MV-4-11 (cell line): ENCODE measurements at regions not wholly inside any gene's neighbourhood (a gene's known extent, or its start where the extent isn't known, plus 50 kb on each side); places are given as distances from the start of the nearest gene placed in this dataset.
A peak's percentile ranks its signal among the peaks of the same experiment; 100 is the strongest.

Source experiments
- DNase-seq: peaks from one replicate; lab custom pipeline; 2025; lab: John Stamatoyannopoulos, UW

GRCh38 chr14:30786701-30787100 is 87.7 kb upstream of the COCH start:
- DNase-seq, result no peak

DNA sequence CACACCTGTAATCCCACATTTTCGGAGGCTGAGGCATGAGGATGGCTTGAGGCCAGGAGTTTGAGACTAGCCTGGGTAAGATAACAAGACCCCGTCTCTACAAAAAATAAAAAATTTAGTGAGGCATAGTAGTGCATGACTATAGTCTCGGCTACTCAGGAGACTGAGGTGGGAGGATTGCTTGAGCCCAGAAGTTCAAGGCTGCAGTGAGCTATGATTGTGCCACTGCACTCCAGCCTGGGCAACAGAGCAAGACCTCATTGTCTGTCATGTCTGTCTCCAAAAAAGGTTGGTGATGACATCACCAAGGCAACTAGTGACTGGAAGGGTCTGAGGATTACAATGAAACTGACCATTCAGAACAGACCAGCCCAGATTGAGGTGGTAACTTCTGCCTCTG is 83.5 kb upstream of the COCH start:
- DNase-seq, result no peak

DNA sequence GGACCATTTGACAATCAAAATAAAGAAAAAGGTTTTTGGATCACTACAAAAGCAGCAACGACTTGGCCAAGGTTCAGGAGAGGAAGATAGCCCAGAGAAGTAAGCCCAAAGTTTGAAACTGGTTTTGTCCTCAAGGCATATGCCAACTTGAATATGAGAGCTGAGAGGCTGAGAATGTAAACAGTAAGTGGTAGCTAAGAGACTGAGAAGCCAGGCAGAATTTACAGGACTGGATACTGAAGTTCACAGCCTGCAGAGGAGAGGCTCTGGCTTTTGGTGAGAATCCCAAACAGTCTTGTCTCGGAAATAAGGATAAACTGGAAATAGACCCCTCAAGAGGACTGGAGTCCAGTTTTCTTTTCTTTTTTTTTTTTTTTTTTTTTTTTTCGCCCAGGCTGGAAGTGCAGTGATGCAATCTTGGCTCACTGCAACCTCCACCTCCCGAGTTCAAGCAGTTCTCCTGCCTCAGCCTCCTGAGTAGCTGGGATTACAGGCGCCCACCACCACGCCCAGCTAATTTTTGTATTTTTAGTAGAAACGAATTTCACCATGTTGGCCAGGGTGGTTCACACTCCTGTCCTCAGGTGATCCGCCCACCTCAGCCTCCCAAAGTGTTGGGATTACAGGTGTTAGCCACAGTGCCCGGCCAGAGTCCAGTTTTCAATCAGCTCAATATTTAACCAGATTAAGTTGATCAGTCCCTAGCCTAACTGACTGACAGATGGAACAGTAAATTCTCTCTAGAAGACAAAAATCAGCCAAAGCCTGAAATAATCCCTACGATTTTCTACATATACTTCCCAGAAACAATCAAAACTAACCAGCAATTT is 82.6 kb upstream of the COCH start:
- no peak for DNase-seq

DNA sequence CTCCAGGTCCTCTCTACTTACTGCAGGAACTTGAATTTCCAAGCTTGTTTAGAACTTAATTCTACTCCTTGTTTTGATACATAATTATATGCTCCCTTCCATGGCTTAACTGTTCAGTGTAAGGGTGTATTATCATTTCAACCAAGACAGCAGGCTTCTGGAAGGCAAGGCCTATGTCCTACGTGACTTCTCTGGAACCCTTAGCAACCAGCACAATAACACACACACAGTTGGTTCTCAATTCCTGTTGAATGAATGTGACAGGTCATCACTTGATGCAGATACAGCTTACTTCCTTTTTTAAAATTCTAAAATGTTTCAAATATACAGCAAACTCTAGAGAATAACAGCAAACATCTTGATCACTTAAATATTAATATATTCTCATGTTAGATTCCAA is 77.7 kb upstream of the COCH start:
- DNase-seq, result peak; percentile 39

- DNase-seq, result no peak
Observed at GRCh38 chr14:30798516-30798915, 75.8 kb upstream of the COCH start.

GRCh38 chr14:30798961-30799360 is 75.4 kb upstream of the COCH start:
- no peak for DNase-seq

GRCh38 chr14:30799933-30800332 is 74.4 kb upstream of the COCH start:
- peak; percentile 50 for DNase-seq

DNA sequence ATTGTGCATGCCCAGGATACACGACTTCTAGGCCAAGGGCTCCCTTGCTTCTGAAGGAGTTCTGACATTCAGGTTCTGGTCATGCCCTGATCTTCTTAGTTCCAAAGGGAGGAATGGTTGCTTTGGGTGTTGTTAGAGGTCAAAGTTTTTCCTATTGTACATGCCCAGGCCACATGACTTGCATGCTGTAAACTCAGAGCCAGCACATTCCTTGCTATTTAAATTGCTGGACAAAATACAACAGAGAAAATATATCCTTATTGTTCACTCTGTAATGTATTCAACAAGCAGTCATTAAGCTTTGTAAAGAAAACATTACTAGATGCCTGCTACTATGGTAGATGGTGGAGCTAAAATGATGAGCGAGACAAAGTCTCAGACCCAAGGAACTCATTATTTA is 71.2 kb upstream of the COCH start:
- no peak for DNase-seq

- no peak for DNase-seq
Observed at GRCh38 chr14:30805284-30805683, 69.1 kb upstream of the COCH start.

DNA sequence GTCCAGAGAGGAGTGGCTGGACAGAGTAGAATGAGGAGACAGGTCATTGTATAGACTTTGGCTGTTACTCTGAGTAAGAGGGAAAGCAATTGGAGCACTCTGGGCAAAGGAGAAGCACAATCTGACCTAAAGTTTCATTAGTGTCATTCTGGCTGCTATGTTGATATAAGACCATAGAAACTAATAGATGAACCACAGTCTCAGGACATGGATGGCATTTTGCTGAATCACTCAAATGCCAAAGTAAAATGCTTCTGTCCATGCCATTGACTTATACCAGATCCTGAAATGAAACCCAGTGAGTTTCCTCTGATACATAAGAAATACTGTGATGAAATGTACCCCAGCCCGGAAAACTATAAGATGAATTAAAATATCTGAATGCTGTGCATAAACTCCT is 65.8 kb upstream of the COCH start:
- DNase-seq, result no peak

DNA sequence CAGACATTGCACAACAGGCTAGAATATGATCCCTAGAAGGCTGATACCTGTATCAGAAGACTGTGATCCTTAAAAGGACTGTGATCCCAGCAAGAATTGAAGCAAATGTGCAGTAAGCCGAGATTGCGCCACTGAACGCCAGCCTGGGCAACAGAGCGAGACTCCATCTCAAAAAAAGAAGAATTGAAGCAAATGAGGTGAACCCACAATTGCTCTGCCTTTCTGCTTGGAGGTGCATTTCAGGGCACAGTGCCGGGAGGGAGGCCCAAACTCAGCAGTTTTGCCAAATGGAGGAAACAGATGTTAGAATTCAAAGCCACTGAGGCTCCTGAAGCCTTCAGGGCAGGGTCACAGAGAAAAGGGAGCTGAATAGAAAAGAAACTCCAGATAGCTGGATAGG is 61.1 kb upstream of the COCH start:
- DNase-seq, result no peak

DNA sequence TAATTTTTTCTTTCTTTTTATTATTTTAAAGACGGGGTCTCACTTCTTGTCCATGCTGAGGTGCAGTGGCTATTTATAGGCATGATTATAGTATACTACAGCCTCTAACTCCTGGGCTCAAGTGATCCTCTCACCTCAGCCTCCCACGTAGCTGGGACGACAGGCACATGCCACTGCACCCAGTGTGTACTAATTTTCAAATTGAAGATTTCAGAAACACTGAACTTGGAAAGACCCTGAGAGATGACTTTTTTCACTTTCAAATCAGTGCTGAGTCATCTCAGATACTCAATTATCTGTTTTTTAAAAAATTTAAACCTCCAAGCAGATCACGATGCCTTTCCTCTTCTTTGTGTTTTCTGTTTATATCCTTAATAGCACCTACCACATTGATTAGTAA is 53.7 kb upstream of the COCH start:
- DNase-seq, result no peak

GRCh38 chr14:30822080-30822571 is 52.2 kb upstream of the COCH start:
- no peak for DNase-seq
